Testis (tissue), 2 donors: ENCODE measurements at regions not wholly inside any gene's neighbourhood (a gene's known extent, or its start where the extent isn't known, plus 50 kb on each side); places are given as distances from the start of the nearest gene placed in this dataset.
"Not testable (repeated sequence)": the region's sequence is repeated elsewhere in the genome, so short reads cannot be mapped to it uniquely, and the experiment has no call there.

ENCODE experiments used
- DNase-seq: peaks from one replicate; pipeline ENCODE4 v3.0.0-alpha.2; 2019
- H3K27ac ChIP-seq, 2 donors: fragments of 200-600 bp; sonication (generic); one replicate each; pipeline ENCODE4 v1.5.1; 2019
- H3K27me3 ChIP-seq: fragments of 200-600 bp; sonication (generic); one replicate; pipeline ENCODE4 v1.5.1; 2019
- H3K36me3 ChIP-seq: fragments of 200-600 bp; sonication (generic); one replicate; pipeline ENCODE4 v1.5.1; 2017; ENCODE audit warnings: low read depth; ENCODE audit errors: missing control alignments
- H3K4me1 ChIP-seq: fragments of 200-600 bp; sonication (generic); one replicate; pipeline ENCODE4 v1.5.1; 2019
- H3K4me3 ChIP-seq, 2 donors: fragments of 200-600 bp; sonication (generic); one replicate each; pipeline ENCODE4 v1.5.1; 2017 to 2019
- H3K9me3 ChIP-seq: fragments of 200-600 bp; sonication (generic); one replicate; pipeline ENCODE4 v1.5.1; 2017
- CTCF ChIP-seq, 3 experiments: fragments of 450-650 bp in 2 of 3; fragments of 200-600 bp in 1 of 3; sonication (generic) in 1 of 3; IDR thresholded peaks; one replicate each; pipeline ENCODE4 v1.5.1; 2016 to 2019; ENCODE audit warnings: antibody characterized with exemption in 3 of 3, mild to moderate bottlenecking in 2 of 3, moderate library complexity in 1 of 3
- POLR2A ChIP-seq: fragments of 450-650 bp; IDR thresholded peaks from one replicate; pipeline ENCODE4 v1.6.1; 2017; ENCODE audit warnings: antibody characterized with exemption, mild to moderate bottlenecking, moderate library complexity
- WGBS, 2 donors: methylation state at CpG; one replicate each; pipeline ENCODE4 v1.1.5; 2018; 5-methylcytosine and 5-hydroxymethylcytosine counted together
- intact Hi-C: fragments of 100-400 bp; cut with DNase I; formaldehyde crosslinking; loops from one replicate; pipeline ENCODE4 v1.15.1; 2023; ENCODE audit warnings: low total_unique reads

GRCh38 chr4:126924237-126924636, 708.5 kb upstream of the INTU start:
- no peaks in the 10 kb centered on the region for H3K27me3 ChIP-seq
- no peak overlapping the region for H3K27ac ChIP-seq
- TF ChIP-seq POLR2A, result no peak
- no peak for TF ChIP-seq CTCF (IDR thresholded peaks at IDR 0.05)
- H3K36me3 ChIP-seq, result no peaks in the 10 kb centered on the region
- no peaks in the 10 kb centered on the region for H3K4me1 ChIP-seq
- H3K4me3 ChIP-seq, result no peak overlapping the region
- intact Hi-C loops, result no loop called here
- no peaks in the 10 kb centered on the region for H3K9me3 ChIP-seq
- DNase-seq, result no peak

GRCh38 chr4:126930059-126930458, 702.7 kb upstream of the INTU start:
- H3K36me3 ChIP-seq, result not testable (repeated sequence)

GRCh38 chr4:126935801-126936200, 697.0 kb upstream of the INTU start:
- intact Hi-C loops, result no loop called here
- Histone ChIP-seq H3K27me3 (no peaks in the 10 kb centered on the region), H3K4me1 (no peaks in the 10 kb centered on the region), H3K4me3 (no peak overlapping the region), H3K36me3 (no peaks in the 10 kb centered on the region), H3K9me3 (no peaks in the 10 kb centered on the region), H3K27ac (no peak overlapping the region)
- DNase-seq, result no peak
- 77 to 86% methylated on average over 4 of the region's 4 CpGs for WGBS, 2 donors
- TF ChIP-seq CTCF (IDR thresholded peaks at IDR 0.05) (no peak), POLR2A (no peak)

More at GRCh38 chr4:126930059-126930458, 702.7 kb upstream of the INTU start:
- H3K27me3 ChIP-seq, DNase-seq, H3K4me3 ChIP-seq, H3K9me3 ChIP-seq, H3K27ac ChIP-seq, H3K4me1 ChIP-seq, intact Hi-C loops: not testable (repeated sequence)
- 73 to 90% methylated on average over 2 to 4 of the region's 4 CpGs for WGBS, 2 donors

- DNase-seq, result no peak
- TF ChIP-seq POLR2A (no peak), CTCF (IDR thresholded peaks at IDR 0.05) (no peak)
- no peak overlapping the region for H3K27ac ChIP-seq
- H3K4me1 ChIP-seq, result no peaks in the 10 kb centered on the region
- intact Hi-C loops, result no loop called here
- no peaks in the 10 kb centered on the region for H3K27me3 ChIP-seq
- H3K9me3 ChIP-seq, result no peaks in the 10 kb centered on the region
- H3K36me3 ChIP-seq, result no peaks in the 10 kb centered on the region
- H3K4me3 ChIP-seq, result no peak overlapping the region
These were observed 695.4 kb upstream of the INTU start for GRCh38 chr4:126937342-126937741.

- Histone ChIP-seq H3K4me3 (no peak overlapping the region), H3K27me3 (no peaks in the 10 kb centered on the region), H3K27ac (no peak overlapping the region), H3K4me1 (no peaks in the 10 kb centered on the region), H3K9me3 (no peaks in the 10 kb centered on the region), H3K36me3 (no peaks in the 10 kb centered on the region)
- intact Hi-C loops, result no loop called here
- no peak for DNase-seq
- WGBS, 2 donors, result 83 to 88% methylated on average over 2 of the region's 2 CpGs
- TF ChIP-seq POLR2A (no peak), CTCF (IDR thresholded peaks at IDR 0.05) (no peak)
These were observed 694.8 kb upstream of the INTU start for GRCh38 chr4:126937846-126938422.
